ENCODE measurements at regions not wholly inside any gene's neighbourhood (a gene's known extent, or its start where the extent isn't known, plus 50 kb on each side); places are given as distances from the start of the nearest gene placed in this dataset.

GRCh38 chr4:43331226-43332051 is 438.9 kb downstream of the GRXCR1 start:
- ATAC-seq (no peak), DNase-seq (no peak)
- intact Hi-C loops (cut with DNase I, micrococcal nuclease), result no loop called here

GRCh38 chr4:43332052-43332425 is 439.5 kb downstream of the GRXCR1 start:
- DNase-seq, result no peak
- no peak for ATAC-seq
- intact Hi-C loops (cut with DNase I, micrococcal nuclease), result no loop called here

- intact Hi-C loops (cut with DNase I, micrococcal nuclease), result no loop called here
- no peak for DNase-seq
- ATAC-seq, result no peak
Observed at GRCh38 chr4:43337707-43338106, 445.2 kb downstream of the GRXCR1 start.

GRCh38 chr4:43339435-43339834 is 446.9 kb downstream of the GRXCR1 start:
- no peak for DNase-seq
- no peak for ATAC-seq

GRCh38 chr4:43341741-43342140 is 449.2 kb downstream of the GRXCR1 start:
- intact Hi-C loops (cut with DNase I, micrococcal nuclease), result no loop called here
- no peak for DNase-seq
- no peak for ATAC-seq

More at GRCh38 chr4:43339435-43339834, 446.9 kb downstream of the GRXCR1 start:
- intact Hi-C loops (cut with DNase I, micrococcal nuclease), result no loop called here

- intact Hi-C loops (cut with DNase I, micrococcal nuclease), result no loop called here
- DNase-seq (no peak), ATAC-seq (no peak)
Observed at GRCh38 chr4:43343298-43343697, 450.8 kb downstream of the GRXCR1 start.

GRCh38 chr4:43345323-43345925 is 452.9 kb downstream of the GRXCR1 start:
- DNase-seq, result no peak
- no peak for ATAC-seq
- intact Hi-C loops (cut with DNase I, micrococcal nuclease), result no loop called here

- DNase-seq (no peak), ATAC-seq (no peak)
- intact Hi-C loops (cut with DNase I, micrococcal nuclease), result no loop called here
Observed at GRCh38 chr4:43348591-43348990, 456.1 kb downstream of the GRXCR1 start.

- ATAC-seq (no peak), DNase-seq (no peak)
- intact Hi-C loops (cut with DNase I, micrococcal nuclease), result no loop called here
Observed at GRCh38 chr4:43351970-43352806, 459.7 kb downstream of the GRXCR1 start.

- DNase-seq, result no peak
- ATAC-seq, result no peak
- intact Hi-C loops (cut with DNase I, micrococcal nuclease), result no loop called here
Observed at GRCh38 chr4:43352859-43353258, 460.3 kb downstream of the GRXCR1 start.

GRCh38 chr4:43353552-43353951 is 461.0 kb downstream of the GRXCR1 start:
- no peak for ATAC-seq
- DNase-seq, result no peak
- intact Hi-C loops (cut with DNase I, micrococcal nuclease), result no loop called here

GRCh38 chr4:43356786-43357185 is 464.3 kb downstream of the GRXCR1 start:
- intact Hi-C loops (cut with DNase I, micrococcal nuclease), result no loop called here
- ATAC-seq, result no peak
- DNase-seq, result no peak

GRCh38 chr4:43357252-43357974 is 464.9 kb downstream of the GRXCR1 start:
- ATAC-seq, result no peak
- intact Hi-C loops (cut with DNase I, micrococcal nuclease), result no loop called here
- no peak for DNase-seq

GRCh38 chr4:43360296-43360695 is 467.8 kb downstream of the GRXCR1 start:
- no peak for DNase-seq
- intact Hi-C loops (cut with DNase I, micrococcal nuclease), result no loop called here
- no peak for ATAC-seq

- DNase-seq (no peak), ATAC-seq (no peak)
- intact Hi-C loops (cut with DNase I, micrococcal nuclease), result no loop called here
Observed at GRCh38 chr4:43362875-43363636, 470.5 kb downstream of the GRXCR1 start.

- intact Hi-C loops (cut with DNase I, micrococcal nuclease), result no loop called here
- ATAC-seq (no peak), DNase-seq (no peak)
Observed at GRCh38 chr4:43369036-43369594, 476.6 kb downstream of the GRXCR1 start.

GRCh38 chr4:43373201-43373600 is 480.7 kb downstream of the GRXCR1 start:
- DNase-seq (no peak), ATAC-seq (no peak)
- intact Hi-C loops (cut with DNase I, micrococcal nuclease), result no loop called here

- ATAC-seq, result no peak
- intact Hi-C loops (cut with DNase I, micrococcal nuclease), result no loop called here
- DNase-seq, result no peak
Observed at GRCh38 chr4:43374216-43374751, 481.8 kb downstream of the GRXCR1 start.
